Ectodermal cell (in vitro differentiated cells): ENCODE measurements at regions not wholly inside any gene's neighbourhood (a gene's known extent, or its start where the extent isn't known, plus 50 kb on each side); places are given as distances from the start of the nearest gene placed in this dataset.
"Not testable (repeated sequence)": the region's sequence is repeated elsewhere in the genome, so short reads cannot be mapped to it uniquely, and the experiment has no call there.

ENCODE experiments used
- H3K27ac ChIP-seq: 2 replicates; pipeline ENCODE4 v1.7.0; 2013; ENCODE audit warnings: mild to moderate bottlenecking, low read depth, low read length; ENCODE audit not compliant: insufficient read depth, poor library complexity, severe bottlenecking
- H3K27me3 ChIP-seq: 2 replicates; pipeline ENCODE4 v1.7.0; 2013; ENCODE audit warnings: mild to moderate bottlenecking, low read length; ENCODE audit not compliant: insufficient read depth, control insufficient read depth, poor library complexity, severe bottlenecking
- H3K36me3 ChIP-seq: one replicate; pipeline ENCODE4 v1.7.0; 2013; ENCODE audit warnings: low read length; ENCODE audit not compliant: control insufficient read depth, insufficient read depth
- H3K4me1 ChIP-seq: one replicate; pipeline ENCODE4 v1.7.0; 2013; ENCODE audit warnings: low read length; ENCODE audit not compliant: control insufficient read depth, insufficient read depth
- H3K4me3 ChIP-seq: 2 replicates; pipeline ENCODE4 v1.7.0; 2013; ENCODE audit warnings: low read depth, low read length, control low read depth; ENCODE audit not compliant: insufficient read depth
- H3K9me3 ChIP-seq: 2 replicates; pipeline ENCODE4 v1.7.0; 2013; ENCODE audit warnings: mild to moderate bottlenecking, low read length, moderate library complexity; ENCODE audit not compliant: control insufficient read depth
- WGBS, 2 experiments: methylation state at CpG; one replicate each; pipeline ENCODE4 v1.1.7; 2013; ENCODE audit warnings: missing lambda C conversion rate in 2 of 2; 5-methylcytosine and 5-hydroxymethylcytosine counted together

GRCh38 chr14:22200131-22200530 lies 388.9 kb downstream of the DAD1 start:
- 85 to 90% methylated on average over 2 of the region's 2 CpGs for WGBS, 2 experiments
- H3K27ac ChIP-seq, H3K36me3 ChIP-seq: not testable (repeated sequence)

DNA sequence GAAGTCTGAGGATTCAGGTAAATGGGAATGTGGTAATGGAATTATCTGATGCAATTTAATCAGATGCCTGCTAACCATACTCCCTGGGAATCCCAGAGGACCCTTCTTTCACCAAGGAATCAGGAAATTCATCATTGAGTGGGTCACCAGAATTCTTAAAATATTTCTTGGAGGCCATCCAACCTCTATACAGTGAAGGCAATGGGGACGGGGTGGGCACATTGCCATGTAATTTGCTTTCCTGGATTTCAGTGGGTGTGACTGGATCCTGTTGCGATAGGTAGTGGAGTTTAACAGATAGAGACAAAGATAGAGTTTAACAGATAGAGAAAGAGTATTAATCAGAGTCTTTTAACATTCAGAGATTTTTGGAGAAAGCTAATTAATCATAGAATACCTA lies 394.4 kb downstream of the DAD1 start:
- Histone ChIP-seq H3K27me3 (no peaks in the 10 kb centered on the region), H3K27ac (no peak overlapping the region), H3K4me3 (no peak overlapping the region), H3K9me3 (no peaks in the 10 kb centered on the region), H3K36me3 (no peaks in the 10 kb centered on the region), H3K4me1 (no peaks in the 10 kb centered on the region)
- 93 to 100% methylated on average over 2 of the region's 2 CpGs for WGBS, 2 experiments

More at GRCh38 chr14:22200131-22200530, 388.9 kb downstream of the DAD1 start:
- H3K4me3 ChIP-seq, H3K9me3 ChIP-seq, H3K4me1 ChIP-seq, H3K27me3 ChIP-seq: not testable (repeated sequence)

DNA sequence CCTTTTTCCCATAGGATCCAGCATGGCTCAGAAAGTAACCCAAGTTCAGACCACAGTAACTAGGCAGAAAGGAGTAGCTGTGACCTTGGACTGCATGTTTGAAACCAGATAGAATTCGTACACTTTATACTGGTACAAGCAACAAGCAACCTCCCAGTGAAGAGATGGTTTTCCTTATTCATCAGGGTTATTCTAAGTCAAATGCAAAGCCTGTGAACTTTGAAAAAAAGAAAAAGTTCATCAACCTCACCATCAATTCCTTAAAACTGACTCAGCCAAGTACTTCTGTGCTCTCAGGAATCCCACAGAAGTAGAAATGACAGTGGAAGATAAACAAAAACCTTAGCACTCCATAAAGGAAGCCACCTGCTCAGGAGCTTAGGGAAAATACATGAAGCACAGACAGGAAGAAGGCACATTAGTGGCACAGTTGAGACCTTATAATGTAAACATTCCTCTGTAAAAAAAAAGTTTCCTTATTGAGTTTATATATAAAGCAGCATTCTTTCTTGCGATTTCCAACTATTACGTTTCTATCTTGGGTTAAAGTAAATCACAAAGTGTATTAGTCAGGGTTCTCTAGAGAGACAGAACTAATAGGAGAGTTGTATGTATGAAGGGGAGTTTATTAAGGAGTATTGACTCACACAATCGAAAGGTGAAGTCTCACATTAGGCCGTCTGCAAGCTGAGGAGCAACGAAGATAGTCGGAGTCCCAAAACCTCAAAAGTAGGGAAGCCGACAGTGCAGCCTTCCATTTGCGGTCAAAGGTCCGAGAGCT lies 398.4 kb downstream of the DAD1 start:
- H3K4me1 ChIP-seq, result no peaks in the 10 kb centered on the region
- no peak overlapping the region for H3K27ac ChIP-seq
- no peaks in the 10 kb centered on the region for H3K36me3 ChIP-seq
- H3K27me3 ChIP-seq, result no peaks in the 10 kb centered on the region
- H3K9me3 ChIP-seq, result peaks cover 2% of the 10 kb centered on the region
- no peak overlapping the region for H3K4me3 ChIP-seq
- 84 to 86% methylated on average over 10 of the region's 10 CpGs for WGBS, 2 experiments

GRCh38 chr14:22189881-22190280 lies 399.1 kb downstream of the DAD1 start:
- Histone ChIP-seq H3K9me3 (peaks cover 2% of the 10 kb centered on the region), H3K4me1 (no peaks in the 10 kb centered on the region), H3K27ac (no peak overlapping the region), H3K36me3 (no peaks in the 10 kb centered on the region), H3K27me3 (no peaks in the 10 kb centered on the region), H3K4me3 (no peak overlapping the region)
- WGBS, 2 experiments, result 98 to 100% methylated on average over 3 of the region's 3 CpGs

GRCh38 chr14:22188318-22188717 lies 400.7 kb downstream of the DAD1 start:
- no peaks in the 10 kb centered on the region for H3K36me3 ChIP-seq
- peaks cover 2% of the 10 kb centered on the region for H3K9me3 ChIP-seq
- no peaks in the 10 kb centered on the region for H3K27me3 ChIP-seq
- no peak overlapping the region for H3K4me3 ChIP-seq
- no peak overlapping the region for H3K27ac ChIP-seq
- 93% methylated on average over 3 to 4 of the region's 4 CpGs for WGBS, 2 experiments
- H3K4me1 ChIP-seq, result no peaks in the 10 kb centered on the region

DNA sequence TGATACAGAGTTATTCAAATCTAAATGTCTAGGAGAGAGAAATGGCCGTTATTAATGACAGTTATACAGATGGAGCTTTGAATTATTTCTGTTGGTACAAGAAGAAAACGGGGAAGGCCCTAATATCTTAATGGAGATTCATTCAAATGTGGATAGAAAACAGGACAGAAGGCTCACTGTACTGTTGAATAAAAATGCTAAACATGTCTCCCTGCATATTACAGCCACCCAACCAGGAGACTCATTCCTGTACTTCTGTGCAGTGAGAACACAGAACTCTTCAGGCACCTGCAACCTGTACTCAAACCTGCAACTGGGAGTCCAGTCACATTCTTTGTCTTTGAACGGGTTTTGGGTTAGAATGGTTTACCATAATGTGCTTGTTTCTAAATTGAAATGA lies 403.2 kb downstream of the DAD1 start:
- 89 to 93% methylated on average over 2 to 3 of the region's 3 CpGs for WGBS, 2 experiments
- Histone ChIP-seq H3K9me3 (peaks cover 2% of the 10 kb centered on the region), H3K36me3 (no peaks in the 10 kb centered on the region), H3K27me3 (no peaks in the 10 kb centered on the region), H3K4me1 (no peaks in the 10 kb centered on the region), H3K4me3 (no peak overlapping the region), H3K27ac (no peak overlapping the region)

DNA sequence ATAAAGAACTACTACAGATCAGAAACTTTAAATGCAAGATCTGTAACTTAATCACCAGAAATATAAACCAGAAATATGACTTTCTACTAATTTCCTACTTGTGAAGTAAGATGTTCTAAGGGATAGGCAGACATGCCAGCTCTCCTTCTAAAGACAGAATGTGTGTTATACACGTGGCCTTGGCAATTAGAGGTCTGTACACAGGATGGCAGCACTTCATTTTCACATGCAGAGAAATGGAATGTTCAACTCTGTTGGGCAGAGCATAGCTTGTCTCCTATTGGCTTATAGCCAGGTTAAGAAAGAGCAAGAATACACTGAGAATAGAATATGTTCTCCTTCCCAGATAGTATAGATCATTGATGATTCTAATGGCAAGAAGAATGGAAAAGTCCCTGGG lies 403.8 kb downstream of the DAD1 start:
- WGBS, 2 experiments, result 52 to 57% methylated on average over 1 of the region's 1 CpG
- Histone ChIP-seq H3K4me1 (no peaks in the 10 kb centered on the region), H3K9me3 (peaks cover 2% of the 10 kb centered on the region), H3K4me3 (no peak overlapping the region), H3K27ac (no peak overlapping the region), H3K36me3 (no peaks in the 10 kb centered on the region), H3K27me3 (no peaks in the 10 kb centered on the region)

DNA sequence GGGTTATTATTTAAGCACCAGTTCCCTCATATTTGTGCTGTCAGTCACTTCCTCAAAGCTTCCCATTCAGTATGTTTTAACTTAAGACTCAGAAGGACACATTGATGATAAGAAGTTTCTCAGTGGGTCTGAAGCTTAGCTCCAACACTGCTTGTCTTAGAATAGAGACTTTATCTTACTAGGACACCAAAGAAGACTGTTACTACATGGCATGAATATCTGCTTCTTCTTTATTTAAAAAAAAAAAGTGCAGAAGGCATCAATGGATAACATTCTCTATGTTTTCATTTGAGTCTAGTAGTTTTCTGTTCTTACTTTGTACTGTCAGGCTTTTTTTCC lies 404.2 kb downstream of the DAD1 start:
- H3K36me3 ChIP-seq, result no peaks in the 10 kb centered on the region
- H3K27me3 ChIP-seq, result no peaks in the 10 kb centered on the region
- H3K9me3 ChIP-seq, result peaks cover 2% of the 10 kb centered on the region
- H3K27ac ChIP-seq, result no peak overlapping the region
- no peaks in the 10 kb centered on the region for H3K4me1 ChIP-seq
- no peak overlapping the region for H3K4me3 ChIP-seq

GRCh38 chr14:22184157-22184829 lies 404.7 kb downstream of the DAD1 start:
- Histone ChIP-seq H3K36me3 (no peaks in the 10 kb centered on the region), H3K27me3 (no peaks in the 10 kb centered on the region), H3K27ac (no peak overlapping the region), H3K9me3 (peaks cover 2% of the 10 kb centered on the region), H3K4me1 (no peaks in the 10 kb centered on the region), H3K4me3 (no peak overlapping the region)
- 92 to 93% methylated on average over 7 of the region's 7 CpGs for WGBS, 2 experiments

DNA sequence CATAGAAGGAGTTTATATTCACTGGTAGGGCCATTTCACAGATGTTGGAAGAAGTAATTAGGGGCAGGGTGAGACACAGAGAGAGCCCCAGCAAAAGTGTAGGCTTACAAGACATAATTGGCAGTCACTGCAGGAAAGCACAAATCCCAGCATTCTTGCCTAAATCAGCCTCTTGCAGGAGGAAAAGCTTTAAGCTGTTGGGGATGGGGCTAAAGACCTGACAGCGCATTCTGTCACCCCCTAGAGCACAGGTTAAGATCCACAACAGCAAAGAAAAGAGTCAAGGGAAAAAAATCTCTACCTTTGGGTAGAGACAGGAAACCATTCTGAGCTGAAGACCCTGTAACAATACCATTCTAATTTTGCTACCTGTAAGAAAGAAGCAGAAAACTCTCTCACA lies 409.0 kb downstream of the DAD1 start:
- no peaks in the 10 kb centered on the region for H3K4me1 ChIP-seq
- H3K27ac ChIP-seq, result no peak overlapping the region
- WGBS, 2 experiments, result 67 to 86% methylated on average over 1 of the region's 1 CpG

More for the DNA sequence above, 409.0 kb downstream of the DAD1 start:
- Histone ChIP-seq H3K4me3 (no peak overlapping the region), H3K36me3 (no peaks in the 10 kb centered on the region), H3K27me3 (no peaks in the 10 kb centered on the region), H3K9me3 (no peaks in the 10 kb centered on the region)
